CD4-positive, alpha-beta T cell treated with Interferon gamma for 1 hour (primary cell): ENCODE measurements at regions not wholly inside any gene's neighbourhood (a gene's known extent, or its start where the extent isn't known, plus 50 kb on each side); places are given as distances from the start of the nearest gene placed in this dataset.
"Not testable (repeated sequence)": the region's sequence is repeated elsewhere in the genome, so short reads cannot be mapped to it uniquely, and the experiment has no call there.

ENCODE experiments used
- DNase-seq: peaks from one replicate; pipeline ENCODE4 v3.0.0-alpha.2; 2020

DNA sequence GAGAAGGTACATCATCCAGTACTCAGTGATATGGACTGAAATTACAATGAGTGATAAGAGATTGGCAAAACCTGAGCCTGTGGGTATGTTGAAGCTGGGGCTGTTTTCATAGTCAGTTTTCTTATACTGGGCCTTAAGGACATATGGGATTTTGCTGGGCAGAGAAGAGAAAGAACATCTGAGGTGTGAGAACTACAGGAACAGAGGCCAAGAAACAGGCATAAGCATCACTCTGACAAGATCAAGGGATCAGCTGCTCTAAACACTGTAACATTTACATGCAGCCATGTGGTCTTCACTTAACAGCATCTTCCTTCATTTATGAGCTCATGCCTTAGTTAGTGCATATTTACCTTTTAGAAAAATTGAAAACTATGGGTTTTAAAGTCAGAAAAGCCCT, 220.0 kb downstream of the TRIM36 start:
- no peak for DNase-seq

DNA sequence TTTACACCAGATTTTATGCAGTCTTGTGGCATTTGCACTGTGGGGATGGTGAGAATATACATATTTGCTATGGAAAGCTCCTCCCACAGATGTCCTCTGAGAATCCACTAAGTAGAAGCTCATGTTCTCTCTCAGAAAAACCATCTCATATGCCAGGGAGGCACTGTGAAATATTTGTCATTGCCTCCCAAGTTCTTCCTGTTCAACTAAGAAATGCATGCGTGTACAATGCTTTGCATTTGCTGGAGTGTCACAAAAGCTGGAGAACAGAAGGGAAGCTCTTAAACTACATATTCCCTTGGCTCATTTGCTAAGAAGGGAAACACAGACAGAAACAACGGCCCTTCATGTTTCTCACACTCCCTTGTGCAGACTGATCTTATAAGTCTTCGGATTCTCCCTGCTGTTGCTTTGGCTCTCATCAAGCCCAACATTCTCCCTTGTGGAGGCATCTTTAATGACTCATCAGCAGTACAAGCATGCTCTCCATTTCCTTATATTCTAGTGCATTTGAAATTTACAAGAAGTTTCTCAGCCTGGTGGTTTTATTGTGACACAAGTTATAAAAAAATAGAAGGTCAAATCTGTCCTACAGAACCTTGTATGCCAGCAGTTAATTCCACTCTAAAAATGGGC, 220.6 kb downstream of the TRIM36 start:
- no peak for DNase-seq

DNA sequence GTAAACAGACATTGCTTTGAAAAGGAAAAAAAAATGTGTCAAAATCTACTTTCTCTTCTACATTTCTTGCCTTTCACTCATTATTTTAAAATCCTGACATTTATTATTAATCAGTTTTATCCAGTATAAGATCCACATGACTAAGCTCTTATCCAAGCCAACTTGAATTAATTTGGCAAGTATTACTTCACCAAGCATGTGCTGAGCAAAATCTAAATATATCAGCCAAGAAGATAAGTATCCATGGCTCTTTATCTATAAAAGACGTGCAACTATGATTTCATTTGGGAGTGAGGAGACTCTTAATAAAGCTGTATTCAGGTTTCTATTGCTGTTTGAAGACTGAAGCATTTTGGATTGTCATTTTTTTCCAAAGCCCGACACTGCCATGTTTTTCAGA, 221.3 kb downstream of the TRIM36 start:
- no peak for DNase-seq

DNA sequence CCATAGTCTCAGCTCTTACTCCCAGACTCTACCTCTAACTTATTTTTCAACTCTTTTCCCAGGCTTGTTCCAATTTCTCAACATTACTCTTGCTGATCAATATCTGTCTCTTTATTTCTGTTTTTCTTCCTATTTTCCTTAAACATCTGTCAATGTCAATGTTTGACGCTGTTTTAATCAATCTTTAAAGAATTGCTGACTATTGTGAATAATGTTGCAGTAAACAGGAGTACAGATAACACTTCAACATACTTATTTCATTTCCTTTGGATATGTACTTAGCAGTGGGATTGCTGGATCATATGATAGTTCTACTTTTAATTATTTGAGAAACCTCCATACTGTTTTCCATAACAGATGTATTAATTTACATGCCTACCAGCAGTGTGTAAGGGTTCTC, 229.0 kb downstream of the TRIM36 start:
- DNase-seq, result no peak

DNA sequence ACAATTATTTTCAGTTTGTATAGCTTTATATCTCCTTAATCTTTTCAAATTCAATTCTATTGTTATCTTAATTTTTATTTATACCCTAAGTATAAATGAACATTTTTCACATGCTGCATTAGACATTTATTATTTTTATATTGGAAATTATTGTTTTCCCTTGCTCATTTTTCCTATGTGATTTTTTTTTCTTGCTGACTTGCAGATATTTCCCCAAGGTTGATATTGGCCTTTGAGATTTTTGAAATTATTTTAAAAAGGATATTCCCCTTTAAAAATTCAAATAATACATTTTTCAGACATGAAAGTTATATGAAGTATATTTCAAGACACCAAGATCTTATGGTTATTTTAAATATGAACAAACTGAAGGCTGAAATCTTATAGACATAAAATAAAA, 234.2 kb downstream of the TRIM36 start:
- no peak for DNase-seq

DNA sequence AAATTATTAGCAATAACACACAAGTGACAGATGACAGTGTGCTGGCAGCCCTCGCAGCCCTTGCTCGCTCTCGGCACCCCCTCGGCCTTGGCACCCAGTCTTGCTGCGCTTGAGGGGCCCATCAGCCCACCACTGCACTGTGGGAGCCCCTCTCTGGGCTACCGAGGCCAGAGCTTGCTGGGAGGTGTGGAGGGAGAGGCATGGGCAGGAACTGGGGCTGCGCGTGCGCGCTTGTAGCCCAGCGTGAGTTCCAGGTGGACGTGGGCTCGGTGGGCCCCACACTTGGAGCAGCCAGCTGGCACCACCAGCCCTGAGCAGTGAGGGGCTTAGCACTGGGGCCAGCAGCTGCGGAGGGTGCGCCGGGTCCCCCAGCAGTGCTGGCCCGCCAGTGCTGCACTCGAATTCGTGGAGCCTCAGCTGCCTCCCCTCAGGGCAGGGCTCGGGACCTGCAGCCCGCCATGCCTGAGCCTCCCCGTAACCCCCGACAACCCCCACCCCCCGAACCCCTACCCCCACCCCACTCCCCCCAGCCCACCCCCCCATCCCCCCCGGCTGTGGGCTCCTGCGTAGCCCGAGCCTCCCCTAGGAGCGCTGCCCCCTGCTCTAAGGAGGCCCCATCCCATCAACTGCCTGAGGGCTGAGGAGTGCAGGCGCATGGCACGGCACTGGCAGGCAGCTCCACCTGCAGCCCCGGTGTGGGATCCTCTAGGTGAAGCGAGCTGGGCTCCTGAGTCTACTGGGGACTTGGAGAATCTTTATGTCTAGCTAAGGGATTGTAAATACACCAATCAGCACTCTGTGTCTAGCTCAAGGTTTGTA, 240.9 kb downstream of the TRIM36 start:
- DNase-seq, result no peak

DNA sequence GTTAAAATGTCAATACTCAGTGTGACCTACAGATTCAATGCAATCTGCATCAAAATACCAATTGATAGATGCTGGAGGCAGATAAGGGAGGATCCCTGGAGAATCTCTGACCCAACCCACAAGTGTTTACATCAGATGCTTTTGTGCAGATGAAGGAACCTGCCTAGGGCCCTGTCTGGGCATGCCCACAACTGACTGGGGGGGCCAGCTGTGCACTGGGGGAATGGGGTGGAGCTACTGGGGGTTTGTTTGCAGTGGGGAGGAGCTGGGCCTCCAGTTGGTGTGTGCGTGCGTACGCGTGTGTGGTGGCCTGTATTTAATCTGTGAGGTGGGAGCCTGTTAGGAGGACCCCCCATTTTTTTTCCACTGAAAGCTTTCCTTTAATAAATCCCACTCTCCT, 244.9 kb downstream of the TRIM36 start:
- no peak for DNase-seq

DNA sequence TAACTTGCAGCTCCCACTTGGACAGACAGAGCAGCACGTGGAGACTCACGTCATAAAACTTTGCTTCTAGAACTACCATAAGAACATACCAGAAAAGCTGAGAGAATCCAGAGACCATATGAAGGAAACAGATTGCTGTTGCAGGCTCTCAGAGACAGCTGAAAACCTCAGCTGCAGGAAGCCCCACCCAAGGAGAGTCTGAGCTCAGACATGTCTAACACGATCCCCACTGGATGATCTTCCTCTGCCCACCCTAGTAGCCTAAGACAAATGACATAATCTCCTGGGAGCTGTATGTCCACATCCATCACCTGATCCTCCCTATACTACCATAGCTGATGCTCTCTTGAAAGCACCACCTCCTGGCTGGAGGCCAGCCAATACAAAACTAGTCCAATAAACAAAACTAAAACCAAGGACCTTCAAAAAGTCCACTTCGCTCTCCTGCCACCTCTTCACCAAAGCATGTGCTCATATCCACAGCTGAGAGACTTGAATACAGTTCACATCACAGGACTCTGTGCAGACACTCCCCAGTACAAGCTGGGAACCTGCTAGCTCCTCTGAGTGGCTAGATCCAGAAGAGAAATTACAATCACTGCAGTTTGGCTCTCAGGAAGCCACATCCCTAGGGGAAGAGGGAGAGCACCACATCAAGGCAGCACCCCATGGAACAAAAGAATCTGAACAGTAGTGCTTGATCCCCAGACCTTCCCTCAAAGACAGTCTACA, 257.4 kb downstream of the TRIM36 start:
- DNase-seq, result no peak

DNA sequence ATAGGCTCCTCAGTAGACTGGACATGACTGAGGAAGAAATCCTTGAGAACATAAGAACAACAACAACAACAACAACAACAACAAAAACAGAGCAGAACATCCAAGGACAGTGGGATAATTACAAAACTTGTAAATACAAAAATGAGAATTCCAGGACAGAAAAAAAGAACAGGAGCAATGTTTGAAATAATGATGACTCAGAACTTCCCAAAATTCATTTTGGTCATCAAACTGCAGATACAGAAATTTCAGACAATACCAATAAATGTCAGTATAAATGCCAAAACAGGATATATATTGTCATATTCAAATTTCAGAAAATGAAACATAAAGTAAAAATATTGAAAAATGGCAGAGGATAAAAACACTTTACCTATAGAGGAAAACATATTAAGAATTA, 259.0 kb downstream of the TRIM36 start:
- DNase-seq, result no peak

DNA sequence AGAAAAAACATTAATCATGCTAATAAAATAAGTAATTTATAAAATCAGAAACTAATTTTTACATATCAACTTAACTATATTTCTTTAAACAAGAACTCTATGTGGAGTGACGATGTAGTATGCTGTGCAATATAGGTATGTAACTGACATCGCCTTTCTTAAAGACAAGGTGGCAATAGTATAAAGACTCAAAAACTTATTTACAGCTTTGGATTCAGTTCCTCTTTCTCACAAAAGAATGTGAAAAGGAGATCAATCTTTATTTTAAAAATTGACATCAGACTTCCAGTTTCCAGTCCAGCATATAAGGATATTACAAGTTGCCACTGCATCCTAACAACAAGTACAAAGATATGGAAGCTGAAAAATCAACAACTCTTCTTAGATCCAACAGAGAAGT, 260.3 kb downstream of the TRIM36 start:
- DNase-seq, result no peak

DNA sequence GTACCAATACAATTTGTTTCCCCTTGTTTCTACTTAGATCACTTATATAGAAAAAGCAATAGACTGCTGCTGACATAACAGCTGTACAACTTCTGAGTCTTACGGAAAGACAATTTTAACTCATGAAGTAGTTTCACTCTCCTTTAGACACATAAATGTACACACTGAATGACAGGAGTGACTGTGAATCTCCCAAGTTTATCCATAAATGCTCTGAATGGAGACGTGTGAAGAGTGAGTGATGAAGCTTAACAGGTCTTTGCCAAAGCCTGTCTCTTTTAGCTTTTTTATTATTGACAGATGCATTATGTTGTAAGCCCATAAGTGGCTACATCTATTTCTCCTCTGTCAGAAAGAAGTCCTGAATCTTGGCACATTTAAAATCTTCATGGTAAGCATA, 265.9 kb downstream of the TRIM36 start:
- DNase-seq, result no peak

DNA sequence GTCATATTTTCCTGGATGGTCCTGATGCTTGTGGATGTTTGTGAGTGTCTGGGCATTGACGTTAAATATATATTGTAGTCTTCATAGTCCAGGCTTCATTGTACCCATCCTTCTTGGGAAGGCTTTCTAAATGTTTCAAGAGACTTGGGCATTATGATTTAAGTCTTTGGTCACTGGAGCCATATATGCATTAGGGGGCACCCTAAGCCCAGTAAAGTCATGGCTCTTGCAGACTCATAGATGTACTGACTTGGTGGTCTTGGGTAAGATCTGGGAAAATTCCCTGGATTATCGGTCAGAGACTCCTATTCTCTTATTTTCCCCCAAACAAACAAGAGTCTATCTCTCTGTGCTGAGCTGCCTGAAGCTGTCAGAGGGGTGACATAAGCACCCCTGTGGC, 271.1 kb downstream of the TRIM36 start:
- no peak for DNase-seq

DNA sequence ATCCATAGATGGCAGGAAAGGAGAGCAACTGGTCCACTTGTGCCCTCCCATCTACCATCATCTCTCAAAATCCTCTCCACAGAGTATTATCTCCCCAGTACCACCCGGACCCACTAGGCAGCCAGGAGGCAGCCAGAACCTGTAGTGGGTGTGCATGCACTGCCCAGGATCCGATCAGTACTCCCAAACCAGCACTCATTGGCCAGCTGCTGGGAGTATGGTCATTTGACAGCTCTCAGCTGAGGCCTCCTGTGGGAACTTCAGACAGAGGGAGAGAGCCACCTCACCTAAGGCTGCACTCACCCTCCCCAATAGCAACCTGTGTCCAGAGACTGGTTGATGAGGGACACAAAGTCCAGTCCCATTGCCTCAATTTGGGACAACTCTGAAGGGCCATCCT, 286.0 kb downstream of the TRIM36 start:
- no peak for DNase-seq

DNA sequence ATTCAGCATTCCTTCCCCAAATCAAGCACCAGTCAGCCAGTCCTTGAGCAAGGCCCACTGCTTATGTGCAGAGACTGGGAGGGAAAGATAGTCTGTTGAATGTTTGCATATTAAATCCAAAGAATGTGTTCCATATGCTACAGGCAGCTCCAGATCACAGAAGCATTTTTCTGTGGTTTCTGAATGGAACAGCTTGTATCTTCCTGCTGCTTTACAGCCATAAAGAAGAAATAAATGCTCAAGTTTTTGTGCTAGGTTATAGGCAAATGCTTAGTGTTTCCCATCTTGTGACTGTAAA, 310.3 kb downstream of the TRIM36 start:
- no peak for DNase-seq

DNA sequence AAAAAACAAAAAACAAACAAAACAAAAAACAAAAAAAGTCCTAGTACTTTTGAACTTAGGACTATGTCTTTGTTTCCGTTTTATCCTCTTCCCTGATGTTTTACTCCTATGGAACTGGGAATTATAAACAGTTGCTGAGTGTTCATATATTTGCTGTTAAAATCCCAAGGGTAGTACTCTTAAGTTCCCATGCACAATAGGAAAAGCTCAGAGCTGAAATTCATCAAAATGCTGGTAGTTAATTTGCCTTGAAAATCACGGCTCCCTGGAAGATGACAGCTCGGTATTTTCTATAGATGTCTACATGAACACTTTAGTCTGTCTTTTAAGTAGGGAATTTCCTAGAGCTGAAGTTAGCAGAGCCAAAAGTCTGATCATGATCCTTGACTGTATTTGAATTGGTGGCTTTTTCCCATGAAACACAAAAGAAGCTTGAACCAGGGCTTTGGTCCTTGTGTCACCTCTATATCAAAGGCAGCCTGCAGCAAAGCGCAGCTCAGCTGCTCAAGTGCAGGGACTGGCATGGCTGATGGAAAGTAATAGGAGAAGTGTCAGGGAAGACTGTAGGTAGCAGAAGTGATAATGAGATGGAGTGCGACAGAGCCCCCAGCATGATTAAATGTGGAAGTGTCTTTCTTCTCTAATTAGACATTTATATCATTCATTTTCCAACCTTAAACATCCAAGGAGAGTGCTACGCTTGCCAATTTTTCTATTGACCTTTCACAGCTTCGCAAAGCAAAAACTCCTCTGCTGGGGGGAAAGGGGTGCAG, 310.9 kb downstream of the TRIM36 start:
- no peak for DNase-seq

DNA sequence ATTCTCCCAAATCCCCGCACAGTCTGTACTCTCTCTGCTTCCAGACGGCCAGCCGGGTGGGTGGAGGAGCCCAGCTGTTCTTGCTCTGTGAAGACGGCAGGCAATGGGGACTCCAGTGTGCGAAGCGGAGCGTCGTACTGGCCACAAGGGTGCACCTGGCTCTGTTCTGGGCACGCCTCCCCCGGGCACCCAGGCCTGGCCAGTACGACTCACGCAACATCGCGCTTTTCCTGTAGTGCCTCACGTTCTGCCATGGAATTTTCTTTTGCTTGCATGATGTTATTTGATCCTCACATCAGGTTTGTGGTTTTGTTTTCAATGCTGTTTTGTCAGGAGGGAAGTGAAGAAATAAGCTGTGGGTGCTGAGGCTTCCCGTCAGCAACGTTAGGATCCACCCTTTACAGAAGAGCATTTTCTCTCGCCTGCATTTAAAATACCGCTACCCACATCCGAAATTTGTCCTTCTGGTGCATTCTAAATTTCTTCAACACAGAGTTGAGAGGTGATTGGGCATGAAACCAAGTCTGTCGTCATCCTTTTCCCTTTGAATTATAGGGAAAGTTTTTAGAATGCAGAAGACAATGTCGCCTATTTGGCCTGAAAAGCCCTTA, 311.7 kb downstream of the TRIM36 start:
- no peak for DNase-seq

DNA sequence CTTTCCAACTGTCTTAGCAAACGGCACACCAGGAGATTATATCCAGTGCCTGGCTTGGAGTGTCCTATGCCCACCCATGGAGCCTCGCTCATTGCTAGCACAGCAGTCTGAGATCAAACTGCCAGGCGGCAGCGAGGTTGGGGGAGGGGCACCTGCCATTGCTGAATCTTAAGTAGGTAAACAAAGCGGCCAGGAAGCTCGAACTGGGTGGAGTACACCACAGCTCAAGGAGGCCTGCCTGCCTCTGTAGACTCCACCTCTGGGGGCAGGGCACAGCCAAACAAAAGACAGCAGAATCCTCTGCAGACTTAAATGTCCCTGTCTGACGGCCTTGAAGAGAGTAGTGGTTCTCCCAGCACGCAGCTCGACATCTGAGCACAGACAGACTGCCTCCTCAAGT, 325.0 kb downstream of the TRIM36 start:
- not testable (repeated sequence) for DNase-seq

DNA sequence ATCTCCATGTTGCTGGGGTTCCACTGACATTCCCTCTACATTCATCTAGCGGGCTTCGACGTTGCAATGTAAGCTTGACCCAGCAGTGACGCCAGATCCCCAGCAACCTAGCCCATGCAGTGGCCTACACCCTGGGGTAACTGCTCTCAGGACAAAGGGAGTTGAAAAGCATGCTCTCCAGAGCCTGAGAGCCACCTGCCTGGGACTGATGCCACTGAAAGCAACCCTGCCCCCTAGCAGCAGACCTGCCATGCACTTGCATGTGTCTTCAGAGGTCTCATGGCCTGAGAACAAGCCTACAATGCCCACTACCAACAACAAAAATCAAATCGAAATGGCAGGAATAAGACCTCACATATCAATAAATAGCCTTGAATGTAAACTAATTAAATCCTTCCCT, 330.3 kb downstream of the TRIM36 start:
- DNase-seq, result no peak

DNA sequence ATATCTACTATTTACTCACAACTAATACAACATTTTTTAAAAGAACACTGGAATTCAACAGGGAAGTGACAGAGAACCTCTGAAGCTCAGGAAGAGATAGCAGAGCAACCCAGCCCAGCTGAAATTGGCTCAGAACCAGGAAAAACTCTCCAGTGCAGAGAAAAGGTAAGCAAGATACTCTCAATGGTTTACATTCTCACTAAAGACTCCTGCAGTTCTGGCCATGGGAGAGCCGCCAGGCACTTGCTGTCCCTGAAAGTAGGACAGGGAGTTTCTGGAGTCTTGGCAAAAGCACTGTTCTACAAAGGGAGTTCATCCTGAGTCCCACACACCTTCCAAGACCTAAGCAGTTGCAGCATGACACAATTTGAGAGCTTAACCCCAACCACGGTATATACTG, 330.8 kb downstream of the TRIM36 start:
- no peak for DNase-seq

DNA sequence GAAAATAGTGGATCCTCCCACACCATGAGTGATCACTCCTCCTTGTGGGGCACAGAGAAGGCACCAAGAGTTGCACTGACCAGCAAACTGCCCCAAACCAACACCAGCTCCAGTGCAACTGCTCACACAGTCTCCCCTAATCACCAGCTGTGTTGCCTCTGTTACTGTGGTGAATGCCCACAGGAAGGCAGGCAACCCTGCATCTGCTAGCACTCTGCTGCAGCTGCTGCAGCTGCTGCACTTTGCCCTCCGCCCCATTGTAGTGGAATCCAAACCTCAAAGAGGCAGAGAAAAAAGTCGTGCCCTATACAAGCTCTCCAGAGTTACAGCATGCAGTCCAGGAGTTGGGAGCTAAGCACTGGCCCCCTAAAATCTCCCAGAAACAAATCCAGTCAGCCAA, 339.6 kb downstream of the TRIM36 start:
- DNase-seq, result no peak

DNA sequence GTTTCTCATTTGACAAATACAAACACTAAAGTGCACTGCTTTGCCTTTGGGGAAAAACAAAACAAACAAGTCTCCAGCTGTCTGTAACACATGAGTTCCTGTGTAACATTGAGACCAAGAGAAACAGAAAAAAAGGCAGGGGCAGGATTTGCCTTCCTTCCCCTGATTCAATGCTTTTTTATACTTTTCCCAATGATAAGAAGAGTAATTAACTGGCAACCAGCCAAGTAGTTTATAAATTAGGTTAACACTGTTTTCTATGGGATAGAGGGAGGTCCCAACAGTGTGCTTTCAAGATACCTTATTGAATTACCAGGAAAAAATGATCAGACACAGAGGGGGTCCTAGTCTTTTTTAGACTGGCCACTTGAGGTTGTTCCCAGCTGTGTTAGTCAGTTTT, 346.8 kb downstream of the TRIM36 start:
- DNase-seq, result no peak

DNA sequence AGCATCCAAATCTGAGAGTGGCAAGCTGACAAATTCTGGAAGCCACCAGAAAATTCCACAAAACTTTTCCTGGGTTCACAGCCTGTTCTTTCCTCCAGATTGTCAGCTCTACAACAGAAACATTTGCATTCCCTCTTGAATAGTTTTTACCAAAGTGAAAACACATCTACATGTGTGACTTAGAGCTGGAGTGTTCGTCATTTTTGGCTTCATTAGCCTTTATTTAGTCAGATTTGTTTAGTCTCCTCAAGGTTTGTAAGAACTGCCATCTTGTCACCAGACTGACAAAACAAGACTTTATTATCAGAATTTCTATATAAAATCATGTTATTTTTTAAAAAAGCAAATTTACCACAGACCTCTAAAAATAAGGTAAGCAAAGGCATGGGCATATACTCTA, 347.3 kb downstream of the TRIM36 start:
- DNase-seq, result no peak

DNA sequence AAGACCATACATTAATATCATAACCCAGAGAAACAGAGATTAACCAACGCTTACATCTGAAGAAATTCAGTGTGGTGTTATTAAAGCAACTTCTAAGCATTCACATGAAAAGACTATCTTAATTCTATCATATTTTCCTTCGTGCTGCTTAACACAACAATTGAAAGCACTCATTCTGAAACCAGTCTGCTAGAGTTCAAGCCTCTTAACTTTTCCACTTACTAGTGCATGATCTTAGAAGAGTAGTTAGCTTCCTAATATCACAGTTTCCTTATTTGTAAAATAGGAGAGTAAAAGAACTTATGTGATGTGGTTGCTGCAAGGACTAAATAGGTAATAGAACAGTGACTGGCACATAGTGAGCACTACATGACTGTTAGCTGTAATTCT, 379.3 kb downstream of the TRIM36 start:
- no peak for DNase-seq
